ENCODE measurements at regions not wholly inside any gene's neighbourhood (a gene's known extent, or its start where the extent isn't known, plus 50 kb on each side); places are given as distances from the start of the nearest gene placed in this dataset.

- DNase-seq (ENCODE audit: low read depth), result peak; percentile 41
Measured at GRCh38 chr15:47991357-47991756, 129.4 kb upstream of the SLC24A5 start.

- no peak for DNase-seq (ENCODE audit: low read depth)
Measured at GRCh38 chr15:47993051-47993450, 127.7 kb upstream of the SLC24A5 start.

GRCh38 chr15:47997195-47998080 is 123.4 kb upstream of the SLC24A5 start:
- no peak for DNase-seq (ENCODE audit: low read depth)

- DNase-seq (ENCODE audit: low read depth), result no peak
Measured at GRCh38 chr15:47998619-47999019, 122.2 kb upstream of the SLC24A5 start.

- no peak for DNase-seq (ENCODE audit: low read depth)
Measured at GRCh38 chr15:48001393-48002039, 119.3 kb upstream of the SLC24A5 start.

GRCh38 chr15:48002767-48003166 is 118.0 kb upstream of the SLC24A5 start:
- DNase-seq (ENCODE audit: low read depth), result no peak

- DNase-seq (ENCODE audit: low read depth), result no peak
Measured at GRCh38 chr15:48003441-48003840, 117.3 kb upstream of the SLC24A5 start.

GRCh38 chr15:48005077-48005476 is 115.7 kb upstream of the SLC24A5 start:
- DNase-seq (ENCODE audit: low read depth), result no peak

GRCh38 chr15:48006031-48006511 is 114.7 kb upstream of the SLC24A5 start:
- DNase-seq (ENCODE audit: low read depth), result no peak

GRCh38 chr15:48010316-48010715 is 110.5 kb upstream of the SLC24A5 start:
- no peak for DNase-seq (ENCODE audit: low read depth)

GRCh38 chr15:48012191-48012590 is 108.6 kb upstream of the SLC24A5 start:
- no peak for DNase-seq (ENCODE audit: low read depth)

GRCh38 chr15:48016865-48017264 is 103.9 kb upstream of the SLC24A5 start:
- DNase-seq (ENCODE audit: low read depth), result no peak

- no peak for DNase-seq (ENCODE audit: low read depth)
Measured at GRCh38 chr15:48017747-48018146, 103.0 kb upstream of the SLC24A5 start.

GRCh38 chr15:48020166-48020565 is 100.6 kb upstream of the SLC24A5 start:
- DNase-seq (ENCODE audit: low read depth), result no peak

- peak; percentile 27 for DNase-seq (ENCODE audit: low read depth)
Measured at GRCh38 chr15:48021336-48022086, 99.3 kb upstream of the SLC24A5 start.

GRCh38 chr15:48025118-48025517 is 95.7 kb upstream of the SLC24A5 start:
- DNase-seq (ENCODE audit: low read depth), result no peak

- no peak for DNase-seq (ENCODE audit: low read depth)
Measured at GRCh38 chr15:48028712-48029111, 92.1 kb upstream of the SLC24A5 start.

GRCh38 chr15:48029642-48030041 is 91.1 kb upstream of the SLC24A5 start:
- DNase-seq (ENCODE audit: low read depth), result no peak

- no peak for DNase-seq (ENCODE audit: low read depth)
Measured at GRCh38 chr15:48031466-48031865, 89.3 kb upstream of the SLC24A5 start.

- no peak for DNase-seq (ENCODE audit: low read depth)
Measured at GRCh38 chr15:48031973-48032372, 88.8 kb upstream of the SLC24A5 start.

GRCh38 chr15:48032911-48033310 is 87.9 kb upstream of the SLC24A5 start:
- DNase-seq (ENCODE audit: low read depth), result no peak

GRCh38 chr15:48038221-48038620 is 82.6 kb upstream of the SLC24A5 start:
- no peak for DNase-seq (ENCODE audit: low read depth)

All from HT1080 (cell line).